AG09309 (cell line): ENCODE measurements at regions not wholly inside any gene's neighbourhood (a gene's known extent, or its start where the extent isn't known, plus 50 kb on each side); places are given as distances from the start of the nearest gene placed in this dataset.

Source experiments
- DNase-seq: peaks from one replicate; pipeline ENCODE4 v3.0.0-alpha.2; 2010; ENCODE audit warnings: low read depth
- H3K4me3 ChIP-seq: 2 replicates; pipeline ENCODE4 v1.5.1; 2011; ENCODE audit warnings: mild to moderate bottlenecking, low read depth, low read length, moderate library complexity; ENCODE audit not compliant: control insufficient read depth
- CTCF ChIP-seq: IDR thresholded peaks from 2 replicates; pipeline ENCODE4 v1.5.1; 2011; ENCODE audit warnings: mild to moderate bottlenecking, low read depth, low read length, inconsistent platforms; ENCODE audit not compliant: insufficient read depth, control insufficient read depth; ENCODE audit errors: missing control alignments

GRCh38 chr21:31457675-31458074 is 113.6 kb upstream of the TIAM1 start:
- TF ChIP-seq CTCF, result no peak
- no peak overlapping the region for H3K4me3 ChIP-seq
- DNase-seq, result no peak

- H3K4me3 ChIP-seq, result no peak overlapping the region
- no peak for TF ChIP-seq CTCF
- no peak for DNase-seq
These were observed 112.1 kb upstream of the TIAM1 start for GRCh38 chr21:31456201-31456600.

GRCh38 chr21:31455506-31455905 is 111.4 kb upstream of the TIAM1 start:
- no peak overlapping the region for H3K4me3 ChIP-seq
- no peak for TF ChIP-seq CTCF
- no peak for DNase-seq

- H3K4me3 ChIP-seq, result no peak overlapping the region
- TF ChIP-seq CTCF, result no peak
- no peak for DNase-seq
These were observed 106.9 kb upstream of the TIAM1 start for GRCh38 chr21:31450980-31451379.

GRCh38 chr21:31449921-31450535 is 106.0 kb upstream of the TIAM1 start:
- no peak overlapping the region for H3K4me3 ChIP-seq
- no peak for DNase-seq
- no peak for TF ChIP-seq CTCF

- H3K4me3 ChIP-seq, result no peak overlapping the region
- no peak for TF ChIP-seq CTCF
- no peak for DNase-seq
These were observed 104.4 kb upstream of the TIAM1 start for GRCh38 chr21:31448496-31448895.

GRCh38 chr21:31447505-31447904 is 103.4 kb upstream of the TIAM1 start:
- TF ChIP-seq CTCF, result no peak
- no peak for DNase-seq
- H3K4me3 ChIP-seq, result no peak overlapping the region
